Stimulated activated CD4-positive, alpha-beta T cell treated with anti-CD3 and anti-CD28 coated beads, Interleukin-12 subunit alpha, Interleukin-12 subunit beta, amount 100 ng/mL, for 48 hours (primary cell): ENCODE measurements at regions not wholly inside any gene's neighbourhood (a gene's known extent, or its start where the extent isn't known, plus 50 kb on each side); places are given as distances from the start of the nearest gene placed in this dataset.
"Not testable (repeated sequence)": the region's sequence is repeated elsewhere in the genome, so short reads cannot be mapped to it uniquely, and the experiment has no call there.

Experiments used
- DNase-seq, 3 donors: peaks; one replicate each; pipeline ENCODE4 v3.0.0-alpha.2; 2020; ENCODE audit warnings: low read depth in 2 of 3, low spot score in 1 of 3

- DNase-seq, result no peak
Measured at GRCh38 chr15:95068701-95069521, 837.5 kb downstream of the MCTP2 start.

- no peak for DNase-seq
Measured at GRCh38 chr15:95075792-95076677, 844.7 kb downstream of the MCTP2 start.

GRCh38 chr15:95076678-95076990 is 845.3 kb downstream of the MCTP2 start:
- no peak for DNase-seq

- no peak for DNase-seq
Measured at GRCh38 chr15:95078003-95078402, 846.6 kb downstream of the MCTP2 start.

- DNase-seq, result not testable (repeated sequence)
Measured at GRCh38 chr15:95080228-95080627, 848.9 kb downstream of the MCTP2 start.

GRCh38 chr15:95085056-95085455 is 853.7 kb downstream of the MCTP2 start:
- DNase-seq, result no peak

GRCh38 chr15:95086531-95087252 is 855.3 kb downstream of the MCTP2 start:
- DNase-seq, result no peak

GRCh38 chr15:95087253-95087609 is 855.9 kb downstream of the MCTP2 start:
- no peak for DNase-seq

- DNase-seq, result no peak
Measured at GRCh38 chr15:95091444-95091843, 860.1 kb downstream of the MCTP2 start.

GRCh38 chr15:95095250-95095649 is 863.9 kb downstream of the MCTP2 start:
- no peak for DNase-seq

GRCh38 chr15:95096651-95097050 is 865.3 kb downstream of the MCTP2 start:
- DNase-seq, result no peak

GRCh38 chr15:95097361-95097760 is 866.0 kb downstream of the MCTP2 start:
- DNase-seq, result no peak

- DNase-seq, result no peak
Measured at GRCh38 chr15:95105229-95105628, 873.9 kb downstream of the MCTP2 start.

GRCh38 chr15:95106801-95107200 is 875.4 kb downstream of the MCTP2 start:
- no peak for DNase-seq

GRCh38 chr15:95108673-95109072 is 877.3 kb downstream of the MCTP2 start:
- DNase-seq, result no peak

- DNase-seq, result no peak
Measured at GRCh38 chr15:95111969-95112368, 880.6 kb downstream of the MCTP2 start.

GRCh38 chr15:95113041-95113440 is 881.7 kb downstream of the MCTP2 start:
- DNase-seq, result no peak

- DNase-seq, result no peak
Measured at GRCh38 chr15:95119041-95119610, 887.8 kb downstream of the MCTP2 start.

- DNase-seq, result no peak
Measured at GRCh38 chr15:95120595-95120994, 889.2 kb downstream of the MCTP2 start.

GRCh38 chr15:95121191-95121590 is 889.8 kb downstream of the MCTP2 start:
- no peak for DNase-seq

- DNase-seq, result no peak
Measured at GRCh38 chr15:95125803-95126202, 894.4 kb downstream of the MCTP2 start.
